WERI-Rb-1 (cell line): ENCODE measurements at regions not wholly inside any gene's neighbourhood (a gene's known extent, or its start where the extent isn't known, plus 50 kb on each side); places are given as distances from the start of the nearest gene placed in this dataset.

Experiments used
- DNase-seq: peaks from one replicate; pipeline ENCODE4 v3.0.0-alpha.2; 2020
- H3K27ac ChIP-seq: fragments of 250-450 bp; sonication (Bioruptor Pico); 2 replicates; pipeline ENCODE4 v1.5.1; 2020; ENCODE audit warnings: mild to moderate bottlenecking, moderate library complexity
- H3K27me3 ChIP-seq: fragments of 250-450 bp; sonication (Bioruptor Pico); 2 replicates; pipeline ENCODE4 v1.5.1; 2021; ENCODE audit warnings: mild to moderate bottlenecking, low read depth, moderate library complexity; ENCODE audit not compliant: insufficient read depth, severe bottlenecking
- H3K36me3 ChIP-seq: fragments of 250-450 bp; sonication (Bioruptor Pico); 2 replicates; pipeline ENCODE4 v1.5.1; 2020; ENCODE audit warnings: mild to moderate bottlenecking, moderate library complexity
- H3K4me3 ChIP-seq: 2 replicates; pipeline ENCODE4 v1.5.1; 2011; ENCODE audit warnings: low read depth, mild to moderate bottlenecking, control low read depth, low read length
- H3K9me3 ChIP-seq: fragments of 250-450 bp; sonication (Bioruptor Pico); 2 replicates; pipeline ENCODE4 v1.5.1; 2021; ENCODE audit warnings: mild to moderate bottlenecking, moderate library complexity; ENCODE audit not compliant: severe bottlenecking
- TF ChIP-seq, protein P1 (sequence below): IDR thresholded peaks from 2 replicates; pipeline ENCODE4 v1.5.1; 2011; ENCODE audit warnings: low read depth, mild to moderate bottlenecking, control low read depth, inconsistent platforms, low read length

DNA sequence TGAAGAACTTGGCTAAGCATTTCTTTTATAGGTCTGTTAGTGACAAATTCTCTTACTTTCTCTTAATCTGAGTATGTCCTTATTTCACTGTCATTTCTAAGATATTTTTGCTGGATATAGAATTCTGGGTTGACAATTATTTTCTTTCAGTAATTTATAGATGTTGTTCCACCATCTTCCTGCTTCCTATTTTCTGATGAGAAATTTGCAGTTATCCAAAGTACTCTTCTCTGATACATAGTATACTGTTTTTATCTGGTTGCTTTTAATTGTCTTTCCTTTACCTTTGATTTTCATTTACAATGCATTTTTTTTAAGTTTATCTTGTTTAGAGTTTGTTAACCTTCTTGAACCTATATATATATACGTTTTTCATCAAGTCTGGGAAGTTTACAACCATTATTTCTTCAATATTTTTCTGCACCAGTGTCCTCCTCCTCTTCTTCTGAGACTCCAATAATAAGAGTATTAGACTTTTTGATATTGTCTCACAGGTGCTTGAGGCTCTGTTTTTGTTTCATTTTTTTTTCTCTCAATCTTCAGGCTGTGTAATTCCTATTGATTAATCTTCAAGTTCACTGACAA is 101.6 kb upstream of the INSIG1 start:
- TF ChIP-seq, protein P1, sequence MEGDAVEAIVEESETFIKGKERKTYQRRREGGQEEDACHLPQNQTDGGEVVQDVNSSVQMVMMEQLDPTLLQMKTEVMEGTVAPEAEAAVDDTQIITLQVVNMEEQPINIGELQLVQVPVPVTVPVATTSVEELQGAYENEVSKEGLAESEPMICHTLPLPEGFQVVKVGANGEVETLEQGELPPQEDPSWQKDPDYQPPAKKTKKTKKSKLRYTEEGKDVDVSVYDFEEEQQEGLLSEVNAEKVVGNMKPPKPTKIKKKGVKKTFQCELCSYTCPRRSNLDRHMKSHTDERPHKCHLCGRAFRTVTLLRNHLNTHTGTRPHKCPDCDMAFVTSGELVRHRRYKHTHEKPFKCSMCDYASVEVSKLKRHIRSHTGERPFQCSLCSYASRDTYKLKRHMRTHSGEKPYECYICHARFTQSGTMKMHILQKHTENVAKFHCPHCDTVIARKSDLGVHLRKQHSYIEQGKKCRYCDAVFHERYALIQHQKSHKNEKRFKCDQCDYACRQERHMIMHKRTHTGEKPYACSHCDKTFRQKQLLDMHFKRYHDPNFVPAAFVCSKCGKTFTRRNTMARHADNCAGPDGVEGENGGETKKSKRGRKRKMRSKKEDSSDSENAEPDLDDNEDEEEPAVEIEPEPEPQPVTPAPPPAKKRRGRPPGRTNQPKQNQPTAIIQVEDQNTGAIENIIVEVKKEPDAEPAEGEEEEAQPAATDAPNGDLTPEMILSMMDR, result no peak

DNA sequence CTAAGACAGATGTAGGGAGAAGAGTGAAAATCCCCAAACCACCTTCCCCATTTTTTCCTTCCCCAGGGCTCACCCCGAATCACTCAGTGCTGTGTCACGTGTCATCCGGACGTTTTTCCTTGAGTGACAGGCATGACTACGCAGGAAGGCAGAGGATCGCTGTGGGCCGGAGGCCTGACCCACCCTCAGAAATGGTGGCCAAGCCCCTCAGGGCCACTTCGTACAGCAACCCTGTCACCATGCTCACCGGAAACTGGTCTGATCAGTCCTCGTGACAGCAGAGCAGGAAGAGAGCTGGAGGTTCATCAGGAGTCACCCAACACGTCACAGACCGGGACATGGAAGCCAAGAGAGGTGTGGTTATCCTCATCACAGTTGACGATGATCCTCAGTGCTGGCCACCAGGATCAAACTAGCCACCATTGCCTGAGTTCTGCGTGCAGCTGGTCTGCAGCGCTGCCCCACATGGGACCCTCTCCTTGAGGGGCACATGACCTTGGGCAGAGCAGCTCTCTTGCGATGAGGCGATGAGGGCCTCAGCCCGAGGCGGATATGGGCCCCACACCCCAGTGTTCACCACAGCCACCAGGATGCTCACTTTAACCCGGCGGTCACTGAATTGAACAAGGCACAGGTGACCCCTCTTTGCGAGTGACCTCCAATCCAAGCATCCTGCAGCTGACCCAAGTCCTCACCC is 99.3 kb upstream of the INSIG1 start:
- H3K27me3 ChIP-seq, result no peaks in the 10 kb centered on the region
- no peak for DNase-seq
- peaks cover 5% of the 10 kb centered on the region for H3K9me3 ChIP-seq
- TF ChIP-seq, protein P1, result no peak
- H3K4me3 ChIP-seq, result no peak overlapping the region
- H3K27ac ChIP-seq, result no peak overlapping the region
- no peaks in the 10 kb centered on the region for H3K36me3 ChIP-seq

More for the DNA sequence above, 101.6 kb upstream of the INSIG1 start:
- no peaks in the 10 kb centered on the region for H3K36me3 ChIP-seq
- DNase-seq, result no peak
- H3K9me3 ChIP-seq, result peaks cover 5% of the 10 kb centered on the region
- no peak overlapping the region for H3K27ac ChIP-seq
- no peaks in the 10 kb centered on the region for H3K27me3 ChIP-seq
- no peak overlapping the region for H3K4me3 ChIP-seq

DNA sequence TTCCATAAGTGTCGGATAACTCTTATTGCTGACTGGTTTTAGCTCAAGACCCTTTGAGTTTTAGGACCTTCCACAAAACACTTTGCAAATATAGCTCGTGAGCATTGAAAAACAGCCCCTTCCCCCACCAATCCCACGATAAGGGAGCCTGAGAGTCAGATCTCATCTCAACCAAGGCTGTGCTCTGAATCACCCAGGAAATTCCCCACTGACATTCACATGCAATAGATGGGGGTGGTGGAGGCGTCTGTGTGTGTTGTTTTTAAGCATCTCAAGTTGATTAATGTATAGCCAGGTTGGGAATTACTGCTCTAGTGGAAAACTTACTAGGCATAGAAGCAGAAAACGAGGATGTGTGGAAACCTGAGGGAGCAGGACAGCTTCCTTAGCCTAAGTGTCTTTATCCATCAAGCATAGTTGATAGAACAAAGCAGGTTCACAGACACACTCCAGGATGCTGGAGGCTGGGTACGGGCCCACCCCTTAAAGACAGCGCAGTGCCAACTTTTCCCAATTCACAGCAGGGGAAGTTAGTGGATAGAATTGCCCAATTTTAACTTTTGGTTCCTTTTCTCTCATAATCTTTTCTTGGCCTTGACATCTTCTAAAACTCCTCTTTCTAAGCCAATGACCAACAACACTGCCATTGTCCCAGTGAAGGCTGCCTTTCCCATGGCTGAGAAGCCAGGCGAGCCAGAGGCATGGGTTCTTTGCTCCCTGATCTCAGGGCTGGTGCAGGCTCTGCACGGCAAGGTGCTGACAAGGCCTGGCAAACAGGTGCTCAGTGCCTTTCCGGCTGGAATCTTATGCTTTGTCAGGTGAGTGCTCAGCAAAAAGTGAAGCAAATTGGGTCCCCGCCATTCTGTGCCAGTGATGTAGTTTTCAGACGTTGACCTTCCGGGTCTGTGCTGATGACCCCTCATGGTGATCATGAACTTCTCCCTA is 98.5 kb upstream of the INSIG1 start:
- H3K27me3 ChIP-seq, result no peaks in the 10 kb centered on the region
- H3K27ac ChIP-seq, result no peak overlapping the region
- H3K36me3 ChIP-seq, result no peaks in the 10 kb centered on the region
- TF ChIP-seq, protein P1, result no peak
- DNase-seq, result no peak
- peaks cover 5% of the 10 kb centered on the region for H3K9me3 ChIP-seq
- no peak overlapping the region for H3K4me3 ChIP-seq

DNA sequence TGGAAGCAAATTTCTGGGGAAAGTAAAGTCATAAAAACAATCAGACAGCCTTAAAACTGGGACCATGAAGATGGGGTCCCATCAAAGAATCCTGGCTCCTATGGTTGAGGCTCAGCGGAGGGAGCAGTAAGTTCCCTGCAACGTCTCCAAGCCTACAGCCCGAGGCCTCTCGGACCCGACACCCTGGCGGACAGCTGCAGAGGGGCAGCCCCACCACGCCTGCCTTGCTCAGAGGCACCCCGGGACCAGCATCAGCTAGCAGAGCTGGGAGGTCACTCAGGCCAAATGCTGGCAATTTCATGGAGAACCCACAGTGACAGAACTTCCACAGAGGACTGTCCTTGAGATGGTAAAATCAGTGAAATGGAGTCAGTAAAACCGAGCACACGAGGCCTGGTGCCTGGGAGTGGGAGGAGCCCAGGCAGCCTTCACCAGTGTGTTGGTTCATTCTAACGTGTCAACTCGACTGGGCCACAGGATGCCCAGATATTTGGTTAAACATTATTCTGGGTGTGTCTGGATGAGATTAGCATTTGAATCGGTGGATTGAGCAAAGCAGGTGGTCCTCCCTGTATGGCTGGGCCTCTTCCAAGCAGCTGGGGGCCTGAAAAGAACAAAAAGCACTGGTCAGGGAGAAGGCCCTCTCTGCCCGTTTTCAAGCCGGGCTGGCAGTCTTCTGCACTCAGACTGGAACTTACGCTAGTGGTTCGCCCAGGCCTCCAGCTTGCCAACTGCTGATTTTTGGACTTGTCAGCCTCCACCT is 96.2 kb upstream of the INSIG1 start:
- Histone ChIP-seq H3K9me3 (peaks cover 7% of the 10 kb centered on the region), H3K27me3 (no peaks in the 10 kb centered on the region), H3K4me3 (no peak overlapping the region), H3K36me3 (no peaks in the 10 kb centered on the region), H3K27ac (no peak overlapping the region)
- TF ChIP-seq, protein P1, result no peak
- DNase-seq, result no peak

DNA sequence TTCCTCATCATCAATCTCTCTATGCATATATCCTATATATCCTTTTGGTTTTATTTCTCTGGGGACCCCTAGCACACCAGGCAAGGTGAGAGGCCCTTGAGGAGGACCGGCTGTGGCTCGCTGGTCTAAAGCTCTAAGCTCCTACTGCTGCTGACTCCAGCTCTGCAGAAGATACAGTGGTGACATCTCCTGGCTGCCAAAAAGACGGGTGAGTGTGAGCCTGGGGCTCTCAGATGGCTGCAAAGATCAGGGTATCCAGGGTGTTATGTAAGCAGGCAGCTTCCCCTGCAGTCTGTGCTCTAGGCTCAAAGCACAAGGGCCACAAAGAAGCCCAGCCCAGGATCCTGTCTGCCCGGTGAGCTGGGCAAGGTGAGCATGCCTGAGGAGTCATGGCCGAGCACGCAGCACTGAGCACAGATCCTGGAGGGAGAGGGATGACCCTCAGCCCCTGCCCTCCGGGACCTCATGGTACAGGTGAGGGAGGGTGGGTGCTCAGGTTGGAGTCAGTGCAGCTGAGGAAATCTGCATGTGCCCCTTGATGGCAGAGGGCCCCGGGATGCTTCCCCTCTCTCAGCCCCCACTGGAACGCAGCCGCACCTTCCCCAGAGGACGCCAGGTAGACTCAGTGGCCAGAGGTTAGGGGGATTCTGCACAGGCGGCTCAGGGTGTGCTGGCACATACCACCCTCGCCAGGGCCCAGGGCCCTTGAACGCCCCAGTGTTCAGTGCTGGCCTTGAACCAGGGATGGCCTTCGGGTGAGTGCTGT is 95.4 kb upstream of the INSIG1 start:
- H3K4me3 ChIP-seq, result no peak overlapping the region
- TF ChIP-seq, protein P1, result no peak
- no peak overlapping the region for H3K27ac ChIP-seq
- DNase-seq, result no peak
- H3K9me3 ChIP-seq, result peaks cover 3% of the 10 kb centered on the region
- H3K27me3 ChIP-seq, result no peaks in the 10 kb centered on the region
- H3K36me3 ChIP-seq, result no peaks in the 10 kb centered on the region
